ENCODE measurements at regions not wholly inside any gene's neighbourhood (a gene's known extent, or its start where the extent isn't known, plus 50 kb on each side); places are given as distances from the start of the nearest gene placed in this dataset.

GRCh38 chr7:127486654-127487053 lies 94.1 kb upstream of the ZNF800 start:
- TF ChIP-seq, protein P1, sequence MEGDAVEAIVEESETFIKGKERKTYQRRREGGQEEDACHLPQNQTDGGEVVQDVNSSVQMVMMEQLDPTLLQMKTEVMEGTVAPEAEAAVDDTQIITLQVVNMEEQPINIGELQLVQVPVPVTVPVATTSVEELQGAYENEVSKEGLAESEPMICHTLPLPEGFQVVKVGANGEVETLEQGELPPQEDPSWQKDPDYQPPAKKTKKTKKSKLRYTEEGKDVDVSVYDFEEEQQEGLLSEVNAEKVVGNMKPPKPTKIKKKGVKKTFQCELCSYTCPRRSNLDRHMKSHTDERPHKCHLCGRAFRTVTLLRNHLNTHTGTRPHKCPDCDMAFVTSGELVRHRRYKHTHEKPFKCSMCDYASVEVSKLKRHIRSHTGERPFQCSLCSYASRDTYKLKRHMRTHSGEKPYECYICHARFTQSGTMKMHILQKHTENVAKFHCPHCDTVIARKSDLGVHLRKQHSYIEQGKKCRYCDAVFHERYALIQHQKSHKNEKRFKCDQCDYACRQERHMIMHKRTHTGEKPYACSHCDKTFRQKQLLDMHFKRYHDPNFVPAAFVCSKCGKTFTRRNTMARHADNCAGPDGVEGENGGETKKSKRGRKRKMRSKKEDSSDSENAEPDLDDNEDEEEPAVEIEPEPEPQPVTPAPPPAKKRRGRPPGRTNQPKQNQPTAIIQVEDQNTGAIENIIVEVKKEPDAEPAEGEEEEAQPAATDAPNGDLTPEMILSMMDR (IDR thresholded peaks at IDR 0.05), result no peak
- TF ChIP-seq EP300 (IDR thresholded peaks at IDR 0.05) (no peak), POLR2AphosphoS5 (IDR thresholded peaks at IDR 0.05) (no peak), POLR2A (IDR thresholded peaks at IDR 0.05) (no peak)

All from stomach (tissue), 4 donors.